Mesenchymal stem cell (in vitro differentiated cells and primary cell): ENCODE measurements at regions not wholly inside any gene's neighbourhood (a gene's known extent, or its start where the extent isn't known, plus 50 kb on each side); places are given as distances from the start of the nearest gene placed in this dataset.

Experiments
- DNase-seq: peaks from one replicate; pipeline ENCODE4 v3.0.0-alpha.2; 2013
- H2AFZ ChIP-seq: one replicate; pipeline ENCODE4 v1.6.1; 2013; ENCODE audit warnings: low read depth, mild to moderate bottlenecking, control low read depth, inconsistent platforms, low read length, moderate library complexity
- H2AK5ac ChIP-seq: 2 replicates; pipeline ENCODE4 v1.6.1; 2013; ENCODE audit warnings: low read length, moderate library complexity, mild to moderate bottlenecking, inconsistent platforms; ENCODE audit not compliant: severe bottlenecking
- H2BK120ac ChIP-seq: one replicate; pipeline ENCODE4 v1.6.1; 2013; ENCODE audit warnings: low read depth, mild to moderate bottlenecking, inconsistent platforms, low read length, moderate library complexity
- H2BK12ac ChIP-seq, 2 experiments: one replicate each; pipeline ENCODE4 v1.6.1; 2013; ENCODE audit warnings: inconsistent platforms in 2 of 2, low read length in 2 of 2, mild to moderate bottlenecking in 2 of 2, moderate library complexity in 2 of 2, control low read depth in 1 of 2
- H2BK15ac ChIP-seq: one replicate; pipeline ENCODE4 v1.6.1; 2013; ENCODE audit warnings: mild to moderate bottlenecking, low read depth, inconsistent platforms; ENCODE audit not compliant: poor library complexity, severe bottlenecking
- H2BK5ac ChIP-seq: 2 replicates; pipeline ENCODE4 v1.6.1; 2013; ENCODE audit warnings: low read depth, mild to moderate bottlenecking, low read length, control low read depth, inconsistent platforms; ENCODE audit not compliant: poor library complexity, severe bottlenecking
- H3K14ac ChIP-seq, 2 experiments: one replicate each; pipeline ENCODE4 v1.6.1; 2013; ENCODE audit warnings: inconsistent platforms in 2 of 2, low read length in 2 of 2, control low read depth in 1 of 2, mild to moderate bottlenecking in 1 of 2, moderate library complexity in 1 of 2
- H3K18ac ChIP-seq, 2 experiments: one replicate each; pipeline ENCODE4 v1.6.1; 2013; ENCODE audit warnings: inconsistent platforms in 2 of 2, low read length in 2 of 2, control low read depth in 1 of 2, low read depth in 1 of 2, mild to moderate bottlenecking in 1 of 2
- H3K23ac ChIP-seq, 2 experiments: one replicate each; pipeline ENCODE4 v1.6.1; 2013; ENCODE audit warnings: inconsistent platforms in 2 of 2, low read length in 2 of 2, mild to moderate bottlenecking in 2 of 2, moderate library complexity in 2 of 2, control low read depth in 1 of 2
- H3K27ac ChIP-seq: 2 replicates; pipeline ENCODE4 v1.5.1; 2013; ENCODE audit warnings: mild to moderate bottlenecking, moderate library complexity, low read length, control low read depth, inconsistent platforms; ENCODE audit not compliant: poor library complexity, severe bottlenecking
- H3K27me3 ChIP-seq, 2 experiments: 2 replicates each; pipeline versions ENCODE4 v1.6.1 to v1.7.0; 2013; ENCODE audit warnings: low read length in 2 of 2, mild to moderate bottlenecking in 2 of 2, moderate library complexity in 2 of 2, control low read depth in 1 of 2, inconsistent platforms in 1 of 2; ENCODE audit not compliant: control insufficient read depth in 1 of 2, insufficient read depth in 1 of 2
- H3K36me3 ChIP-seq, 2 experiments: 2 replicates each; pipeline versions ENCODE4 v1.6.1 to v1.7.0; 2013; ENCODE audit warnings: low read length in 2 of 2, control low read depth in 1 of 2, inconsistent platforms in 1 of 2, low read depth in 1 of 2, mild to moderate bottlenecking in 1 of 2; ENCODE audit not compliant: insufficient read depth in 2 of 2, control insufficient read depth in 1 of 2
- H3K4ac ChIP-seq, 2 experiments: one replicate each; pipeline ENCODE4 v1.6.1; 2013; ENCODE audit warnings: inconsistent platforms in 2 of 2, low read length in 2 of 2, mild to moderate bottlenecking in 2 of 2, moderate library complexity in 2 of 2, control low read depth in 1 of 2, low read depth in 1 of 2
- H3K4me1 ChIP-seq: 2 replicates; pipeline ENCODE4 v1.6.1; 2013; ENCODE audit warnings: low read depth, low read length, control low read depth; ENCODE audit not compliant: control insufficient read depth, insufficient read depth
- H3K4me2 ChIP-seq: 2 replicates; pipeline ENCODE4 v1.6.1; 2013; ENCODE audit warnings: low read length, mild to moderate bottlenecking, inconsistent platforms; ENCODE audit not compliant: poor library complexity, severe bottlenecking
- H3K4me3 ChIP-seq, 2 experiments: 2 replicates each; pipeline versions ENCODE4 v1.5.1 to v1.7.0; 2013; ENCODE audit warnings: low read length in 2 of 2, mild to moderate bottlenecking in 2 of 2, control low read depth in 1 of 2, low read depth in 1 of 2; ENCODE audit not compliant: insufficient read depth in 1 of 2
- H3K79me1 ChIP-seq: replicated peaks from 2 replicates; pipeline ENCODE4 v1.6.1; 2013; ENCODE audit warnings: mild to moderate bottlenecking, control low read depth, low read length, inconsistent platforms; ENCODE audit not compliant: poor library complexity, severe bottlenecking
- H3K9ac ChIP-seq: 2 replicates; pipeline ENCODE4 v1.7.0; 2013; ENCODE audit warnings: mild to moderate bottlenecking, low read length, moderate library complexity
- H3K9me3 ChIP-seq: 2 replicates; pipeline ENCODE4 v1.7.0; 2013; ENCODE audit warnings: mild to moderate bottlenecking, low read length; ENCODE audit not compliant: control insufficient read depth
- H4K8ac ChIP-seq: one replicate; pipeline ENCODE4 v1.6.1; 2013; ENCODE audit warnings: inconsistent platforms, mild to moderate bottlenecking, low read length, moderate library complexity
- H4K91ac ChIP-seq: one replicate; pipeline ENCODE4 v1.6.1; 2013; ENCODE audit warnings: mild to moderate bottlenecking, low read length, inconsistent platforms
- WGBS: methylation state at CpG from one replicate; pipeline ENCODE4 v1.1.7; 2013; ENCODE audit warnings: mixed read lengths; 5-methylcytosine and 5-hydroxymethylcytosine counted together

DNA sequence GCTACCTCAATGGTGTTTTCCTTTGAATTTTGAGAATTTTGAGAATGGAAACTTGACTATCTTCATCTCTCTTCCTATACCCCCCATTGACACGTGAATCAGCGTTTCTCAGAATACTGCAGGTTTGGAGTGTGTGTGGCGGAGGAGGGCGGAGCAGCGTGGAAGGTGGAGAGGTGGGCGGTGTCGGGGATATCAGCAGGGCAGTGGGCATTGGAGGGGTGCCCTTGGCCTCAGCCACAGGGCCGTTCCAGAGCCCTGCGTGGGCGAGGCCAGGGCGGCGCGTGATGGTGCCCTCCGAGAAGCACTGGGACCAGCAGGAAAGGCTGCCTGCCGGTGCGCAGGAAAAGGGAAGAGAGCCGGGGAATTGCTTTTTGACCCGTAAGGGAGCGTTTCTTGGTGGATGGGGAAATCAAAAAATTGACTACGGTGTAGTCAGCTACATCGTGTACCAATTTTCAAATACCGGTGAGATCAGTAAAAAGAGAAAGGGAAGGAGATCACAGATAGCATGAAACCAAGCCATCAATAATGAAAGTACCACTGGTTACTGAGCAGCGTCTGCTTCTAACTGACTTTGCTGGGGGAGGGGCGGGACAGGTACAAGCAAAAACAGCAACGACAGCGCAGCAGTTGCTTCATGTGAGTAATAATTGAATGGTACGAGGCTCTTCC is 82.7 kb upstream of the DUSP22 start:
- Histone ChIP-seq H3K79me1 (no peaks in the 10 kb centered on the region), H3K9me3 (no peaks in the 10 kb centered on the region), H4K91ac (no peak overlapping the region), H3K4ac (no peak overlapping the region), H3K14ac (no peak overlapping the region), H3K27me3 (peaks cover 15 to 49% of the 10 kb centered on the region in 2 experiments), H3K4me2 (no peak overlapping the region), H2AK5ac (no peak overlapping the region), H3K23ac (no peak overlapping the region), H3K36me3 (no peaks in the 10 kb centered on the region), H3K4me1 (peaks cover 3% of the 10 kb centered on the region), H3K9ac (no peak overlapping the region), H3K27ac (no peak overlapping the region), H2BK120ac (no peak overlapping the region), H2BK15ac (no peak overlapping the region), H3K18ac (no peak overlapping the region), H2AFZ (no peak overlapping the region), H2BK12ac (no peak overlapping the region), H4K8ac (no peak overlapping the region), H2BK5ac (no peak overlapping the region), H3K4me3 (no peak overlapping the region)
- DNase-seq = no peak
- WGBS = 88% methylated on average over 27 of the region's 27 CpGs

DNA sequence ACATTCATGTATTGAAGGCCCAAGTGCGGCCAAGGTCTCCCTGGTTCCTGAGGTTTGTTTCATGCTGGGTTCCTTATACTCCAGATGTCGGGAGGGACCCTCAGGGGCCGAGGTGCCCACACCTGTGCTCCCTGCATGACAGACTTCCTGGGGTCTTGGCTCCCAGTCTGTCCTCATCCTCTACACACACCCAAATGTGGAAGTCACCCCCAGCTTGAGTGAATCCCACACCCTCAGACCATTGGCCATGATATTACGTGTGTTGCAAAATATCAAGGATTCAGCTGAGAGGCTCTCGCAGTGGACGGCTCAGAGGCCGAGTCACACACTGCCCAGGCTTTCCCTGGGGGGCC is 82.2 kb upstream of the DUSP22 start:
- WGBS = 92% methylated on average over 7 of the region's 7 CpGs

DNA sequence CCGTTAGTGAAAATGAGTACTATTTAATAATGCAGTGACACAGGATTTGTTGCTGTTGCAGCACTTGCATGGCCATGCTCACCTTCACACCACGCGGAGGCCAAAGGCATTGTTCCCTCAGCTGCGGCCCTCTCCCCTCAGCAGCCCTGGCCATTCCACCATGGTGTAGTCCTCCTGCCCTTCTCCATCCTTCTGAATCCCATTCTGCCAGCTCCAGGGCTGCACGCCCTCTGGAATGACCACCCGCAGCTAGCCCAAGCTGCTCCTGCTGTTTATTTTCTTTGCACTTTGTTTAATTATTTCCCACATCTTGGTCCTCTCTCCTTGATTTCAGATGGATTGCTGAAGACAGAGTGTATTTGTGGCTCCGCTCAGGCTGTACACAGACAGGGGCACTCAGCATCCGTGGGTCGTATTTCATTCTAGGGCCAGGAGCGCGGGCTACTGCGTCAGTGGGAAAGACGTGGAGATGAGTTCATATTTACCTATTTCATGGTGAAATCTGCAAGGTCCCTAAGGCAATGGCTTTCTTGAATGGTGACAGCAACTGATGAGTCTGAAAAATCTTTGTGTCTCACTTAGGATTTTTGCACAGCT is 81.4 kb upstream of the DUSP22 start:
- no peak overlapping the region for H3K4me2 ChIP-seq
- 90% methylated on average over 13 of the region's 13 CpGs for WGBS
- H4K8ac ChIP-seq = no peak overlapping the region

More for the DNA sequence above, 82.2 kb upstream of the DUSP22 start:
- Histone ChIP-seq H2BK15ac (no peak overlapping the region), H3K14ac (no peak overlapping the region), H3K4me1 (peaks cover 3% of the 10 kb centered on the region), H3K18ac (no peak overlapping the region), H3K79me1 (no peaks in the 10 kb centered on the region), H2BK12ac (no peak overlapping the region), H4K8ac (no peak overlapping the region), H3K4me2 (no peak overlapping the region), H2AK5ac (no peak overlapping the region), H3K4ac (no peak overlapping the region), H3K27me3 (peaks cover 15 to 44% of the 10 kb centered on the region in 2 experiments), H3K9ac (no peak overlapping the region), H3K9me3 (no peaks in the 10 kb centered on the region), H3K23ac (no peak overlapping the region), H3K27ac (no peak overlapping the region), H3K4me3 (no peak overlapping the region), H2BK120ac (no peak overlapping the region), H2BK5ac (no peak overlapping the region), H3K36me3 (no peaks in the 10 kb centered on the region), H4K91ac (no peak overlapping the region), H2AFZ (no peak overlapping the region)
- no peak for DNase-seq

DNA sequence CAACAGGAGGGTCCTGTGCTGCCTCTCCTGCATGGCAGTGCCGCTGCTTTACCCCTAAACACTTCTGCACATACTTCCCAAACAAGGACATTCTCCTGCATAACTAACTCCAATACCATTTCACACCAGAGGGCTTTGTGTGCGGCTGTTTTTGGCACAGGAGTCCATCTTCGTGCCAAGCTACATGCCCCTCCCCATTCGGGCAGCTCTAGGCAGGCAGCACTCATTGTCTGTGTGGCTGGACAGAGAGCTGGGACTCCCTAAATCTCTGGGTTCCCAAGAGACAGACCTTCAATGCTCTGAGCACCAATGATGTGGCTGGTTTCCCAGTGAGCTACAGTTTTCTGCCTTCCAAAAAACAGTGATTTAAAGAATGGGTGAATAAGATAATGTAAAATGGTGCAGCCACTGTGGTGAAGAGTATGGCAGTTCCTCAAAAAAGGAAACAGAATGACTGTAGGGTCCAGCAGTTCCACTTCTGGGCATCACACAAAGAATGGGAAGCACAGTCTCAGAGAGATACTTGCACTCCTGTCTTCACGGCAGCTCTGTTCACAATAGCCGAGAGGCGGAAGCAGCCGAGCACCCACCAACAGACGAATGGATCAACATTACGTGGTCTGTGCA is 80.3 kb upstream of the DUSP22 start:
- Histone ChIP-seq H2BK120ac (no peak overlapping the region), H3K4ac (no peak overlapping the region), H2BK12ac (no peak overlapping the region), H3K27ac (no peak overlapping the region), H3K9me3 (no peaks in the 10 kb centered on the region), H3K14ac (no peak overlapping the region), H2AFZ (no peak overlapping the region), H4K8ac (no peak overlapping the region), H3K23ac (no peak overlapping the region), H3K18ac (no peak overlapping the region), H2BK5ac (no peak overlapping the region), H2AK5ac (no peak overlapping the region), H4K91ac (no peak overlapping the region), H3K9ac (no peak overlapping the region), H3K36me3 (no peaks in the 10 kb centered on the region), H3K27me3 (peaks cover 15 to 36% of the 10 kb centered on the region in 2 experiments), H2BK15ac (no peak overlapping the region), H3K79me1 (no peaks in the 10 kb centered on the region), H3K4me1 (peaks cover 5% of the 10 kb centered on the region), H3K4me2 (no peak overlapping the region), H3K4me3 (no peak overlapping the region)
- DNase-seq = no peak
- 93% methylated on average over 10 of the region's 10 CpGs for WGBS

More for the DNA sequence above, 81.4 kb upstream of the DUSP22 start:
- H2AFZ ChIP-seq = no peak overlapping the region
- H3K9ac ChIP-seq = no peak overlapping the region
- no peak overlapping the region for H2BK15ac ChIP-seq
- H3K4me1 ChIP-seq = peaks cover 5% of the 10 kb centered on the region
- H3K79me1 ChIP-seq = no peaks in the 10 kb centered on the region
- no peak overlapping the region for H3K18ac ChIP-seq
- H3K9me3 ChIP-seq = no peaks in the 10 kb centered on the region
- H2BK12ac ChIP-seq = no peak overlapping the region
- H3K23ac ChIP-seq = no peak overlapping the region
- H3K27me3 ChIP-seq = peaks cover 15 to 36% of the 10 kb centered on the region in 2 experiments
- no peak overlapping the region for H3K4ac ChIP-seq
- no peak overlapping the region for H3K4me3 ChIP-seq
- no peak overlapping the region for H3K14ac ChIP-seq
- H3K27ac ChIP-seq = no peak overlapping the region
- no peaks in the 10 kb centered on the region for H3K36me3 ChIP-seq
- no peak overlapping the region for H2BK5ac ChIP-seq
- no peak overlapping the region for H2BK120ac ChIP-seq
- DNase-seq = no peak
- H2AK5ac ChIP-seq = no peak overlapping the region
- H4K91ac ChIP-seq = no peak overlapping the region
